OCI-LY3 (cell line): ENCODE measurements at regions not wholly inside any gene's neighbourhood (a gene's known extent, or its start where the extent isn't known, plus 50 kb on each side); places are given as distances from the start of the nearest gene placed in this dataset.

Experiments
- CTCF ChIP-seq: fragments of 200-600, 300-600 bp; sonication (generic); IDR thresholded peaks from 2 replicates; pipeline ENCODE4 v1.5.1; 2014; ENCODE audit warnings: antibody characterized with exemption, low read length, low read depth
- EZH2phosphoT487 ChIP-seq: fragments of 200-600 bp; shearing (Covaris generic); IDR thresholded peaks from 2 replicates; pipeline ENCODE4 v1.6.1; 2018; ENCODE audit warnings: antibody characterized with exemption, mixed run types, low read depth

GRCh38 chr5:158553962-158554336 lies 545.8 kb downstream of the EBF1 start:
- TF ChIP-seq CTCF, result no peak
- TF ChIP-seq EZH2phosphoT487, result no peak
